HG03354 (cell line): ENCODE measurements at regions not wholly inside any gene's neighbourhood (a gene's known extent, or its start where the extent isn't known, plus 50 kb on each side); places are given as distances from the start of the nearest gene placed in this dataset.

Source experiments
- ATAC-seq: cut with Tn5 transposase; IDR thresholded peaks from one replicate; pipeline ENCODE4 v1.9.1; 2021; ENCODE audit warnings: mild to moderate bottlenecking; ENCODE audit not compliant: unreplicated experiment, poor library complexity, severe bottlenecking

DNA sequence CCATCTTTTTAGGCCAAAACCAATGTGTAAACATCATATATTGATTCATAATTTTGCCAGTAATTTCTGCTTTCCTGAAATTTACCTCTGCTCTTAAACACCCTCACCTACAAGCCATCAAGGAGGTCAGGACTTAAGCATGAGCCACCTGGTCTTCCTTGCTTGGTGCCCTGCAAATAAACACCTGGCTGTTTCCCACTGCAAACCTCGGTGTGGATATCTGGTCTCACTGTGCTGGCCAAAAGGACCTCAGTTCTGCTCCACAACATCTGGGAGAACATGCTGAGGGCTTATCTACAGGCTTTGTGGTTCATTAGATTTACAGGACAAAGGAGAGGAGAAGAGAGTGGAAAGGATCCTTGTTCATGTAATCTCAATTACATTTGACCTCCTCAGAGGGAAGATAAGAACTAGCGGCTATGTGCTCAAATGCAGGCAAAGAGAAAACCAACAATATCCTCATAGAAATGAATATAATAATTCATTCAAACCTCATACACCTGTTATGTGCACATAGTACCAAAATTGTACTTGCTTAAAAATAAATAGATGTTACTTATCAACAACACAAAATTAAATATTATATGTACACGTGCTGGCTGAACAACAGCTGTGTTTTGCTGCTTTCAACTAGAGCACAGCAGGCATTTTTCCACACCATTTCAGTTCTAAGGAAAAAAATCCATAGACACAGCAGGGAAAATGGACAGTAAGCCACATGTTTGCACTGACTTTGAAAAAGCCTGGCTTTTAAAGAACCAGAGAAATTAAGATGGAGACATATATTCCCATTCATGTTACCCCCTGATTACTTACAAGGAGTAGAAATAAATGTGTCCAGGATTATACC lies 465.1 kb downstream of the LPIN1 start:
- no peak for ATAC-seq

DNA sequence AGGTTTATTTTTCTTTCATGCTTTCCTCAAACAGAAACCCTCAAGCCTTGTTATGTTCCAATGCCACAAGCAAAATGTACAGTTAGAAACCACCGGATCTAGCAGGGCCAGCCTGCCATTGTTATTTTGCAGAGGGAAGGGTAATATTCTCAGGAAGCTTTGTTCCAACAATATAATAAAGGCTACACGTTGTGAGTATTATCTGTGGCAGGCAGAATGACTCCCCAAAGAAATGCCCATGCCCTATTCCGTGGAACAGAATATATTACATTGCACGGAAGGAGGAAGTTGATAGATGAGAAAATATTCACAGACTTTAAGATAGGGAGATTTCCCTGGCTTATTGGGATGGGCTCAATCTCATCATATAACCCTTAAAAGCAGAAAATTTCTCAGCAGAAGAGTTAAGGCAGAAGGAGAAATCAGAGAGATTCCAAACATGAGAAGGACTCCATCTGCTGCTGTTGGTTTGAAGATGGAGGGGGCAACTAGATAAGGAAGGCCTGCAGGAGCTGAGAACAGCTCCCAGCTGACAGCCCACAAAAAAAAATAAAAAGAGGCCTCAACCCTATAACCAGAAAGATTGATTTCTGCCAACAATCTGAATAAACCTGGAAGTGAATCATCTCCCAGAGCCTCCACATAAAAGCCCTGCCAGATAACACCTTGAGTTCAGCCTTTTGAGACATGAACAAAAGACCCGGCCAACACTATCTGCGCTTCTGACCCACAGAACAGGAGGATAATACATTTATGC lies 466.6 kb downstream of the LPIN1 start:
- no peak for ATAC-seq

GRCh38 chr2:12217175-12217574 lies 470.7 kb downstream of the LPIN1 start:
- no peak for ATAC-seq

GRCh38 chr2:12219761-12220160 lies 473.3 kb downstream of the LPIN1 start:
- ATAC-seq, result no peak

- ATAC-seq, result no peak
Measured at GRCh38 chr2:12221584-12221983, 475.2 kb downstream of the LPIN1 start.

DNA sequence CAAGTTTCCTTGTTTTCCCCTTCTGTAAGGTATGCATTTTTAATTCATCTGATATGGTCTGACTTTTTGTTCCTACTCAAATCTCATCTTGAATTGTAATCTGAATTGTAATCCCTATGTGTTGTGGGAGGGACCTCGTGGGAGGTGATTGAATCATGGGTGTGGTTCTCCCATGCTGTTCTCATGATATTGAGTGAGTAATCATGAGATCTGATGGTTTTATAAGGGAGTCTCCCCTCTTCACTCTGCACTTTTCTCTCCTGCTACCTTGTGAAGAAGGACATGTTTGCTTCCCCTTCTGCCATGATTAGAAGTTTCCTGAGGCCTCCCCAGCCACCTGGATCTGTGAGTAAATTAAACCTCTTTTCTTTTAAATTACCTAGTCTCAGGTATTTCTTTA lies 476.1 kb downstream of the LPIN1 start:
- ATAC-seq, result no peak

GRCh38 chr2:12223732-12224131 lies 477.3 kb downstream of the LPIN1 start:
- no peak for ATAC-seq

GRCh38 chr2:12226653-12227052 lies 480.2 kb downstream of the LPIN1 start:
- no peak for ATAC-seq

GRCh38 chr2:12227941-12228608 lies 481.6 kb downstream of the LPIN1 start:
- ATAC-seq, result no peak

DNA sequence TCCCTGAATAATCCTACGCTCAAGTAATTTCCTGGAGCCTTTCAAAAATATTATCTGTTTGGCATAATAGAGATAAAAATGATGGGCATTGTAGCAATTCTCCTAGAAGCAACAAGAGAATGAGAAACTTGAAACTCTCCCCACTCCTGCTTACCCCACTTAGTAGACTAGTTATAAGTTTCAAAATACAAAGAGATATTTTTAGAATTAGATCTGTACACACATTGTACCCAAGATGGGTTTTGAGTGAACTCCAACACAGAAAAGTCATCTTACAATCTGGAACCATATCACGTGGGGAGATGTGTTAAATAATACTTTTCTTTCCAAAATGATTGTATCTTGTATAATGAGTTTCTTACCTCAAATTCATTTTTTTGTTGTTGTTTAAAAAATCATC lies 484.9 kb downstream of the LPIN1 start:
- no peak for ATAC-seq

DNA sequence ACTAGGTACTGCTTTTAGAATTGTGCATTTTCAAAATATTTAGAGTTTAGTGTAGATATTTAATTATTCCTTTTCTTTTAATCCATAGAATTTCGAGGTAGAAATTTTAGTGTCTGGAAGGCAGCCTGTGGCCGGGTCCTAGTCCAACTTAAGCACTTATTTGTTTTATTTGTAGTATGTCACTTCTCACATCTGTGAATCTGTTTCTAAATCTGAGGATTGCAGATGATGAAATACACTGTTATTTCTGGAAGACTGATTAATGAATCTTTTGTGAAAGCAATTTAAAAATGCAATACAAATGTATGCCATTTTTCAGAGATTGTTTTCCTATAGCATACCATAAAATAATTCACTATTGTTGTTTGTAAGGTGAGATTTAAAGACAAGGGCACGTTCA lies 483.9 kb upstream of the TRIB2 start:
- no peak for ATAC-seq

GRCh38 chr2:12236136-12236844 lies 480.4 kb upstream of the TRIB2 start:
- no peak for ATAC-seq

DNA sequence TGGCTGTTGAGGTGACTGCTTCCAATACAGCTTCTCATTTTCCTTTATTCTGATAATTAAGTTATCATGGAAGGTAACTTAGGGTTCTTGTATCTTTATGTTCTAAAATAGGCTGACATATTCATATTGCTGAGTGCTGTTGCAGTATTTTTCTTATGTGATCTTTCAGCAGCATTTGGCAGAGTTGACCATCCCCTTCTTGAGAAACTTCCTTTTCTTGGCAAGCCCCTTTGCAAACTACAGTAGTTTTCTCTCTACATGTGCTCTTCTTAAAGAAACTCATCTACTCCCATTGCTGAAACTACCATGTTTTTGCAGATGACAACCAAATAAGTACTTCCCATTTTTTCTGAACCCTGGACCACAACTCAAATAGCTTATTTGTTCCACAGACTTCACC lies 476.5 kb upstream of the TRIB2 start:
- no peak for ATAC-seq

GRCh38 chr2:12243381-12243780 lies 473.4 kb upstream of the TRIB2 start:
- no peak for ATAC-seq

- no peak for ATAC-seq
Measured at GRCh38 chr2:12244070-12244469, 472.7 kb upstream of the TRIB2 start.

DNA sequence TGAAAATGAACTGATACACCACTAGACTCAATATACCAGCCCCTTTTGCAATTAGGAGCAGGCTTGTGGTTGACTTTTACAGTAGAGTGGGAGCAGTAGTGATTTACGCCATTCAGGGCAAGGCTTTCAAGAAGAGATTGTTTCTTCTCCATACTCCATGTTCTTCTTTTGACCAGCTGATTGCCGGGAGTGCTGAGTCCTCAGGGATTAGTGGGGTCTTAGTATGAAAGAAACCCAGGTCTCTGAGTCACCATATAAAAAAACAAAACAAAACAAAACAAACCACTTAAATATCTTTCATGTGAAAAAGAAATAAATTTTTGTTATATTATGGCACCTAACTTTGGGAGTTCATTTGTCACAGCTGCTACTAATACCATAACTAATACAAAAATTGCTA lies 465.6 kb upstream of the TRIB2 start:
- ATAC-seq, result no peak

DNA sequence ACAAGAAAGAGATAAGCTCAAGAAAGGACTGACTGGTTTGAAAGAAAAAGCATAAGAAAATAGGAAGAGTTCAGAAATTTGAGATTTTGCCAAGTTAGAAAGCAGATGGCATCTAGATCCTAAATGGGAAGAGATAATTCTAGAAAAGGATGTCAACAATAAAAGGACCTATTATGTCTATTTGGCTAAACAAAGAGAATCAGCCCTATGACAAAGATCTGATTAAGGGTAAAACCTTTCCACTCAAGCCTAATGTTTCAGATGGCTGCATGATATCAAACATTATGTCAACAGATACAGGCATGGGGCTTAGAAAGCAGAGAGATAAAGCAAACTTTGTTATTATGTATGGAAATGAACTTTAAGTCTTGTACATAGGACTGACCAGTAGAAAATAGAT lies 465.0 kb upstream of the TRIB2 start:
- no peak for ATAC-seq

DNA sequence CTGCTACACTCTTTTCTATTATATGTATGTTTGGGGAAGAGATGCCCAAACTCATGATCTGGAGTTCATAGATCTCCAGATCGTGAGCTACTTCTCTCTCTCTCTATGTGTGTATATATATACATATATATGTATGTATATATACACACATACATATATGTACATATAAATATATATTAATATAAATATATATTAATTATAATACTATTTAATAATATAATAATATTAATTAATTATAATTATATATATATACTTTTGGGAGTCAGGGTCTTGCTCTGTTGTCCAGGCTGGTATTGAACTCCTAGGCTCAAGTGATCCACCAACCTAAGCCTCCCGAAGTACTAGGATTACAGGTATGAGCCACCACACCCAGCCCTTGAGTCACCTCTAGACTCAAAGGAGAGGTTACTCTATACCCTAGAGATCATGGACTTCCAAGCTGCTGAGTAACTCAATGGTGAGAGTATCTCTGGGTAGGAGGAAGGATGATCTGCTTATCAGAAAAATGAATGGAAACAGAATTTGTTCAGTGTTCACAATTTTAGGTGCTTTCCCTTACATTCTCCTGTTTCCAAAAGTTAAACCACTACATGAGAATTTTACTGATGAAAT lies 463.5 kb upstream of the TRIB2 start:
- ATAC-seq, result no peak

DNA sequence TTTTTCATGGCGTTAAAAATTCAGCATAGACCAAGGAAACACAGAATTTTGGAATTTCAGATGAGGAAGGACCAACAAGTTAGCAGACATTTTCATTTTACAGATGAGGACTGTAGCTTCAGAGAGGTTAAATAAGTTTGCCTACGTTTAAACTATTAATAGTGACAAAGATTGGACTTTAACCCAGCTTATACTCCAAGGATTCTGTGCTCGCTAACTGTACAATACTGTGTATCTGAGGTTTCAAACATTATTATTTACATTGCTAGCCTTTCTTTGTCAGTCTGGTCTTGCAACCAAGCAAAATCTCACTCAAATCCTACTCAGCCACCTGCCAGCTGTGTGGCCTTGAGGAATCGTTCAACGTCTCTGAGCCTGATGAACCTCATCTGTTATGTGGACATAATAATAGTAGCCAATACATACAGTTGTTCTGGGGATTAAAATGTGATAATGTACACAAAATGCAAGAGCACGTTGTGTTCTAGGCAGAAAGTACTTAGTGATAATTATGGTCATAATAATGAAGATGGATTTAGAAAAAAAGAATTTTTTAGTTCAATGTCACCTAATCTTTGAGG lies 462.4 kb upstream of the TRIB2 start:
- ATAC-seq, result no peak
